ENCODE measurements at regions not wholly inside any gene's neighbourhood (a gene's known extent, or its start where the extent isn't known, plus 50 kb on each side); places are given as distances from the start of the nearest gene placed in this dataset.

- TF ChIP-seq CTCF (IDR thresholded peaks at IDR 0.05) (no peak), EP300 (IDR thresholded peaks at IDR 0.05; ENCODE audit: low read depth) (no peak), POLR2A (IDR thresholded peaks at IDR 0.05) (no peak), POLR2AphosphoS5 (IDR thresholded peaks at IDR 0.05) (no peak)
These were observed 83.3 kb upstream of the DISP3 start for GRCh38 chr1:11395616-11396015.

All from transverse colon (tissue), 4 donors.